ENCODE measurements at regions not wholly inside any gene's neighbourhood (a gene's known extent, or its start where the extent isn't known, plus 50 kb on each side); places are given as distances from the start of the nearest gene placed in this dataset.
A peak's percentile ranks its signal among the peaks of the same experiment; 100 is the strongest.

- no peak for DNase-seq
Measured at GRCh38 chr17:72591289-72592241, 470.7 kb downstream of the SOX9 start.

GRCh38 chr17:72592242-72592966 is 471.6 kb downstream of the SOX9 start:
- peak; percentile 5 for DNase-seq

DNA sequence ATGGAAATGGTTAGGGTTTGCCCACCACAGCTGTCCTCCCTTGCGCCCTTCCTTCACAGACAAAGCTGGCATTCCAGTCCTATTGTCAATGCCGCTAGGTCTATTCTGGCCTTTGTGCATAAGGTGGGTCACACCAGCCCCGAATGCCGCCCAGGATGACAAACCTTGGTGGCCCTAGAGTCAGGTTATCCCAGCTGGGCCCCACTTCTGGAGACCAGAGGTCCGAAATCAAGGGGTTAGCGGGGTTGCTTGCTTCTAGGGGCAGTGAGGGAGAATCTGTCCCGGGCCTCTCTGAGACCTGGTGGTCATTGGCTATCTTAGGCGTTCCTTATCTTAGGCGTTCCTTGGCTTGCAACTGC is 472.1 kb downstream of the SOX9 start:
- no peak for DNase-seq

GRCh38 chr17:72594248-72594647 is 473.4 kb downstream of the SOX9 start:
- DNase-seq, result no peak

All from effector CD4-positive, alpha-beta T cell (primary cell).